Limb (tissue), 2 donors: ENCODE measurements at regions not wholly inside any gene's neighbourhood (a gene's known extent, or its start where the extent isn't known, plus 50 kb on each side); places are given as distances from the start of the nearest gene placed in this dataset.

Experiments used
- DNase-seq, 2 donors: peaks; one replicate each; pipeline ENCODE4 v3.0.0-alpha.2; 2016; ENCODE audit errors: extremely low spot score in 2 of 2

DNA sequence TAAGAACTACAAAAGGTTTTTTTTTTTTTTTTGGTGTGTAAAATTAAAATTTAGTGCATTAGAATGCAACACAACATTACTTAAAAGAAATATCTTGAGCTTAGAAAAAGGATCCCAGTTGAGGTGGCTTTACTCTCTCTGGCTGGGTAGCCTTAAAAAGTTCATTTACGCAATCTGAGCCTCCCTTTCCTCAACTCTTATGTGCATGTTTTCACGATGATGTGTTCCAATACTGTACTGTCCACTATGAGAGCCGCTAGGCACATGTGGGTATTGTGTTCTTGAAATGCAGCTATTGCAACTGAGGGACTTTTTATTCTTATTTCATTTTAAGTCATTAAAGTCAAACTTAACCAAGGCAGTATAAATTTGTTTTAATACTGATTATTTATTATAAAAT is 460.9 kb upstream of the SYT1 start:
- no peak for DNase-seq

DNA sequence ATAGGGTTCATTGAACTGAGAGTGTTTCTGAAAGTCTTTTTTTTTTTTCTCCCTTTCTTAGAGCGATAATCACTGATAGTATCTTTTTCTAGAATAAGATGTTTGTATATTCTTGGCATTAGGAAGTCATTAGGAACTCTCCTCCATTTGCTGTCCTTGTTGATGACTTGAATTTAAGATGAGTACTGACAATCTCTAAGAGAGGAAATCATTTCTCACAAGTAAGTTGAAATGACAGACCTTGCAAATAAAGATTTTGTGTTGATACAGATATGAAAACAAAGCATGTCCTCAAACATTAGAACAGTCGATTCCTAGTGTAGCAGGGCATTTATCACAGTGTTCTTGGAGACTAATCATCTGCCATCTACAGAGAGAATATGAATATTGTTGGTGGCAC is 458.4 kb upstream of the SYT1 start:
- DNase-seq = no peak

DNA sequence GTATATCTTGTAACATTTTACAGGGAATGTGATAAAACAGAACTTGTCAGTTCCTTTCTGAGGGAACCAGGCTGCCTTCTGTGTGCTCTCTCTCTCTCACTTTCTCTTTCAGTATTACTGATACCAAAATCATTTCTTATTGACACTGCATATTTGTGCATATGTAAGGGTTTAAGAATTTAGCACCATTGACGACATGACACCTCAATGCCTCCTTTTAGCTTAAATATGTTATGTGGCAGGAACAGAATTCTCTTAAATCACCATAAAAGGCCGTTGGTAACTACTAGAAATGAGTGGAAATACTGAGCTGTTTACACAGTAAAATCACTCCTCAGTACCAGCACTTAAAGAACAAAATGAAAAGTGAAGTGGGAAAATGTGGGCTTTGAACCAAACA is 457.7 kb upstream of the SYT1 start:
- DNase-seq = no peak

- DNase-seq = no peak
Measured at GRCh38 chr12:78407722-78408121, 456.9 kb upstream of the SYT1 start.

GRCh38 chr12:78414071-78414470 is 450.5 kb upstream of the SYT1 start:
- no peak for DNase-seq

DNA sequence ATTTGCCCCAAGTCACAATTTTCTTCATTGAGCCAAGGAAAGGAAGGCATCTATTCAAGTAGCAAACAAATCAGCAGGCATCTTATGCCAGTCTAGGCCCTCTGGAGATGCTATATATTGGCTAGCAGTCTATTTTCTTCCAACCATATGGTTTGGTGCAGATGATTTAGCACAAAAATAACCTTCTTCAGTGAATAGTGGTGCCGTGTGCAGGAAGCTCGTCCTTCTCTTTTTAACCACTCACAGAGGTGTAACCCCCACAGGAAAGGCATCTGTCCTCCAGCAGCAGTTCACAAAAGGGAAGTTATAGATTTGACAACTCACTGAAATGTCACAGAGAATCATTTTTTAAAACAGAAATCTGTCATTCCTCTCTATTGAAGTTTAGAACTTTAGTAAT is 445.7 kb upstream of the SYT1 start:
- DNase-seq = no peak

- no peak for DNase-seq
Measured at GRCh38 chr12:78419513-78419912, 445.1 kb upstream of the SYT1 start.

GRCh38 chr12:78420991-78421390 is 443.6 kb upstream of the SYT1 start:
- no peak for DNase-seq

- DNase-seq = no peak
Measured at GRCh38 chr12:78430551-78430950, 434.0 kb upstream of the SYT1 start.

- DNase-seq = no peak
Measured at GRCh38 chr12:78431931-78432330, 432.6 kb upstream of the SYT1 start.

DNA sequence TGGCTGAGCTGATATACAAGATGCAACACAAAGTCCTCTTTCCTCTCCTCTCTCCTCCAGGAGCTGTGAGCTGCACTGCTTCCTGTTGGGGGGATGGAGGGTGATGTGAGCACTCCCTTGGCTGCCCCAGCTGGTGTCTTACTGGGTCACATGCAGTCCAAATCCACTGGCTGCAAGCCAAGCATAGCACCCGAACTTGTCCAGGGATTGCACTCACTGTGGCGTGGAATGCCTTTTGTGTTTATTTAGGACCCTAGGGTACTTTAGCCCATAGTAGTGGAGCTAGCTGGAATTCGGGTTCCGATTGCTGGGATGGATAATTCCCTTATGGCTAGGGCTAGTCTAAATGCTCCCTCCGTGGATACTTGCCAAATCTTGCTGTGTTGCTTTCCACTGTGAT is 424.9 kb upstream of the SYT1 start:
- DNase-seq = no peak

GRCh38 chr12:78441737-78442453 is 422.7 kb upstream of the SYT1 start:
- no peak for DNase-seq

- DNase-seq = no peak
Measured at GRCh38 chr12:78442454-78442801, 422.1 kb upstream of the SYT1 start.

DNA sequence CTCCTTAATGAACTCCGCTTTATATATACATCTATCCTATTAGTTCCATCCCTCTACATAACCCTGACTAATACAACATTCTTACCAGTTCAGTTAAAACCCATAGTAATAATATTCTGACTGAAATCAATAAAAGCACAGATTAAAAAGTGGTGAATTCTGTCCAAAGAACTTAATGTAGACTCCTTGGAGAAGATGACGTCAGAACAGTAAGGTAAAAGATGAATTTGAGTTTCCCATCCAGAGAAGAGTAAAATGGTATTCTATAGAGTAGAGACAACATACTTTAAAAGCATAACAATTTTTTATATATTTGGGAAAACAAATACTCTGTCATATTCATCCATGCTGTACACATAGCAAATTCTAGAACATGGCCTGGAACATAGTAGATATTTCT is 418.0 kb upstream of the SYT1 start:
- no peak for DNase-seq

DNA sequence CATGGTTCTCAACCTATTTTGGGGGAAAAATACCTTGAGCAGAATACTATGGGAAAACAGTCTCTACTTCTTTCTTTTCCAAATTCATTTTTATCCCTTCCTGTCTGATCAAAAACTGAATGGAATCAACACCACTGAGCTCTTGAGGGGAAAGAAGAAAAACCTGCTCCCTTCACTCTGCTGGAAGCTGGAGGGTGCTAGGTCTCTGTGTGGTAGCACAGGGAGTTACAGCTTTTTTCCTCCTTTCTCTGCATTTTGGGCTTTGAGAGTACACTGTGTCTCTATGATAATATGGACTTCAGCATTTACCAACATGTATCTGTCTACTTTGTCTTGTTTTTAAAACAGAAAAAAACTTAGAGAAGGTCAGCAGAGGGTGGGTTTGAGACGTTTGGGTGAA is 417.2 kb upstream of the SYT1 start:
- no peak for DNase-seq

DNA sequence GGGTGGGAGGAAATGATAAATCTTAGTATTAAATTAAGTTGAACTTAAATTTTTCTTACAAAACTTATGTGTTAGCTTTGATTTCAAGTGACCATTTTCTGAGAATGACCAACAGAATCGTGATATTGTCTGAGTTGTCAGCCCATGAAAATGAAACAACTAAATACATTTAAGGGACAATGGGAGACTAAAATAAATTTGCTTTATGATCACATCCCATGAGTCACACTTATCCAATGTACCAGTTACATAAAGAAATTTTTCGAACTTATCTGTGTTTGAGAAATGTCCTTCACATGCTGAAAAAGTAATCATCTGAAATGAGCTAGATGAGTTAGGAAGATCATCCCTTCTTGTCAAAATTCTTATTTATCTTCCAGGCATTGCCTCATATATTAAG is 415.9 kb upstream of the SYT1 start:
- no peak for DNase-seq

- no peak for DNase-seq
Measured at GRCh38 chr12:78455991-78456390, 408.6 kb upstream of the SYT1 start.

GRCh38 chr12:78457938-78458337 is 406.6 kb upstream of the SYT1 start:
- no peak for DNase-seq

DNA sequence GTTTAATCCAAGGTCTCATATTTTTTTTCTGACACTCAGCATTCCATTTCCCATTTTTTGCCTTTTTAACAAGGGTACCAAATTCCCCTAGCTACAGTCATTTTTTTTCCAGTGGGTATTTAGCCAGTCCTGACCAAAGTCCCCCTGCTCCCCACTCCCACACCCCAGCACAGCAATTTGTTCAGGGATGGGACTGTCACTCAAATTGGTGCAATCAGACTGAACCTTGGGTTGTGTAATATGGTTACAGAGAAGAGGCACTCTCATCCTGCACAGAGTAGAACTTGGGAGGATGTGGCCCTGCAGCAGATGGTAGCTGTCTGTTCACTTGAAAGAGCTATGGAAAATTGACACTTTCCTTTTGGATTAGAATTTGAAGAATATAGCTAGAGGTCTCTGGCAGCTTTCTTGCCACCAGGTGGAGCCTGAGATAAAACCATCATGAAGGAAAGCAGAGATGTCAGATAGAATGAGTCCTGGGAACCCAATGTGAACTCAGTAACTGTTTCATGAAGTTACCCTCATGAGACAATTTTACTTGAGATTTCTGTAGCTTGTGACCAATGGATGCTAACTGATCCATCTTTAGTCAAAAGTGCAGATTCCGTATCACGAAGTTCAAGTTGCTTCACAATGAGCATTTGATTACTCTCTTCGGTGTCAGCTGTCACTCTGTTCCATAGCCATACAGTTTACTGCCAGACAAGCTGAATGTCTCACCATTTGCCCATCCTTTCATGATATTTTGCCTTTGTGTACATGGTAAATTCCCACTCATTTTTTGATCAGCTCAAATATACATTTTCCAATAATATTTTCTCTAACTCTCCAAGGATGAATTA is 394.0 kb upstream of the SYT1 start:
- DNase-seq = peak in 1 of 2 donors; percentile 11

DNA sequence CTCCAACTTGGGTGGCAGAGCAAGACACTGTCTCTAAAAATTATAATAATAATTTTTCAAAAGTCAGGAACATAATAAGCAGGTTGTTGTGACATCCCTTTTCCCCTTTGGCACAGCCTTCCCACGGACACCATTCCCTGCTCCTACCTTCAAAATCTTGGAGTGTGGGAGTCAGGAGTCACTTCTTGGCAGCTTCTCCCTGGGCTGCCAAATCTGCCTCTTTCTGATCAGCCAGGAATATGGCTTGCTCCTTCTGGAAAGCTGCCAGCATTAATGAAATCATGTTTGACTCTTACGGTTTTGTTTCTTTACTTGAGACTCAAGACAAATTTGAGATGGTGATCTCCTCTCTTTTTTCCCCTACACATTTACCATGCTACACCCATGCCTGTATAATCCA is 391.4 kb upstream of the SYT1 start:
- no peak for DNase-seq

DNA sequence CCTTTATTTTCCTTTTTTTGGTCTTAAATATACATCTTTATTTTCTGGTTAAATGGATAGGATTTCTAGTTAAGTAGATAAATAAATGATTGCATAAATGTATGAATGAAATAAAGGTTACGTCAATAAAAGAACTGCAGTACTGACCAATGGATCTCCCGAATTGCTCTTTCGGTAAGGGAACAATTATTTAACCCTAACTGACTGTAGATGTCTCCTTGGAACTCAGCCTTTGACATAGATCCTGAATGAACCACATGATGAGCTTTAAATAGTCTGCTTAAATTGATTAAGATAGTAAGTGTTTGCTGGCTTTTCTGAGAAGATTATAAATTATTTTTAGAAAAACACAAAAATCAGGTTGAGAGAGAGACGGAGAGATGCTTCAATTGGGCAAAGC is 391.0 kb upstream of the SYT1 start:
- DNase-seq = no peak

GRCh38 chr12:78483767-78484315 is 380.7 kb upstream of the SYT1 start:
- DNase-seq = no peak

- DNase-seq = no peak
Measured at GRCh38 chr12:78489990-78490389, 374.6 kb upstream of the SYT1 start.
